OCI-LY7 (cell line): ENCODE measurements at regions not wholly inside any gene's neighbourhood (a gene's known extent, or its start where the extent isn't known, plus 50 kb on each side); places are given as distances from the start of the nearest gene placed in this dataset.

ENCODE experiments used
- BruUV-seq: library from RNA; stranded (reverse); fragments of 400-500 nt; replicated peaks from 2 replicates; lab custom pipeline; 2021; lab: Mats Ljungman, UMichigan
- CTCF ChIA-PET: fragments of 300-600 bp; sonication (Branson Sonifier 250); formaldehyde crosslinking; loops from one replicate; lab custom pipeline; 2022; ENCODE audit warnings: antibody characterized with exemption; ENCODE audit not compliant: unreplicated experiment; lab: Charles Lee
- POLR2A ChIA-PET: fragments of 300-600 bp; sonication (Branson Sonifier 250); formaldehyde crosslinking; loops from one replicate; lab custom pipeline; 2022; ENCODE audit warnings: antibody characterized with exemption; lab: Charles Lee
- DNase-seq: peaks from one replicate; pipeline ENCODE4 v3.0.0-alpha.2; 2015; ENCODE audit warnings: low spot score
- H2AFZ ChIP-seq: fragments of 200-600 bp; sonication (generic), shearing (Covaris generic); 2 replicates; pipeline ENCODE4 v1.6.1; 2014; ENCODE audit warnings: mild to moderate bottlenecking, antibody characterized with exemption, low read length, moderate library complexity
- H3K27ac ChIP-seq: fragments of 200-600 bp; sonication (generic); 2 replicates; pipeline ENCODE4 v1.5.1; 2014; ENCODE audit warnings: mixed run types, low read depth, mild to moderate bottlenecking, moderate library complexity, low read length, inconsistent platforms; ENCODE audit not compliant: poor library complexity, severe bottlenecking
- H3K36me3 ChIP-seq: fragments of 200-600 bp; sonication (generic); 2 replicates; pipeline ENCODE4 v1.6.1; 2014; ENCODE audit warnings: mild to moderate bottlenecking, antibody characterized with exemption, low read length, moderate library complexity, mixed read lengths; ENCODE audit not compliant: insufficient read depth
- H3K4me1 ChIP-seq: fragments of 200-600 bp; sonication (generic); 2 replicates; pipeline ENCODE4 v1.5.1; 2014; ENCODE audit warnings: mild to moderate bottlenecking, low read length; ENCODE audit not compliant: insufficient read depth, poor library complexity, severe bottlenecking
- H3K4me2 ChIP-seq: fragments of 200-600 bp; sonication (generic); 2 replicates; pipeline ENCODE4 v1.6.1; 2014; ENCODE audit warnings: mild to moderate bottlenecking, low read length
- H3K4me3 ChIP-seq: fragments of 200-600 bp; sonication (generic); 2 replicates; pipeline ENCODE4 v1.5.1; 2014; ENCODE audit warnings: mild to moderate bottlenecking, low read depth, low read length; ENCODE audit not compliant: poor library complexity, severe bottlenecking
- H3K79me2 ChIP-seq: fragments of 200-600 bp; sonication (generic); 2 replicates; pipeline ENCODE4 v1.6.1; 2016; ENCODE audit warnings: low read depth, mild to moderate bottlenecking, low read length, moderate library complexity, mixed read lengths; ENCODE audit not compliant: insufficient read depth
- H3K9me2 ChIP-seq: fragments of 200-600 bp; sonication (generic); 2 replicates; pipeline ENCODE4 v1.6.1; 2016; ENCODE audit warnings: mild to moderate bottlenecking, low read length, mixed read lengths; ENCODE audit not compliant: insufficient read depth
- H3K9me3 ChIP-seq: fragments of 200-600 bp; sonication (generic); 2 replicates; pipeline ENCODE4 v1.6.1; 2014; ENCODE audit warnings: mild to moderate bottlenecking, mixed run types, low read length, mixed read lengths
- H4K20me1 ChIP-seq: fragments of 200-600 bp; sonication (generic); 2 replicates; pipeline ENCODE4 v1.6.1; 2014; ENCODE audit warnings: mild to moderate bottlenecking, antibody characterized with exemption, low read length, moderate library complexity, mixed read lengths; ENCODE audit not compliant: insufficient read depth
- CTCF ChIP-seq: fragments of 200-600 bp; sonication (generic); conservative IDR thresholded peaks from 2 replicates; pipeline ENCODE4 v1.5.1; 2014; ENCODE audit warnings: mild to moderate bottlenecking, antibody characterized with exemption, low read length, moderate library complexity, mixed read lengths
- EZH2phosphoT487 ChIP-seq: fragments of 200-600 bp; sonication (generic); IDR thresholded peaks from 2 replicates; pipeline ENCODE4 v1.6.1; 2018; ENCODE audit warnings: low read depth, borderline replicate concordance, mild to moderate bottlenecking, mixed run types, antibody characterized with exemption, low read length, moderate library complexity, mixed read lengths
- intact Hi-C: fragments of 100-400 bp; cut with micrococcal nuclease; formaldehyde crosslinking; loops from one replicate; pipeline ENCODE4 v1.10.0; 2022; ENCODE audit not compliant: unreplicated experiment

- Histone ChIP-seq H3K4me2 (no peak overlapping the region), H3K4me1 (no peaks in the 10 kb centered on the region), H3K9me2 (no peaks in the 10 kb centered on the region), H3K27ac (no peak overlapping the region), H3K36me3 (no peaks in the 10 kb centered on the region), H3K79me2 (no peaks in the 10 kb centered on the region), H4K20me1 (no peaks in the 10 kb centered on the region), H3K9me3 (no peaks in the 10 kb centered on the region), H2AFZ (no peak overlapping the region), H3K4me3 (no peak overlapping the region)
- CTCF ChIA-PET, result no interaction called here
- POLR2A ChIA-PET, result no interaction called here
- BruUV-seq, result no TSS peak
- intact Hi-C loops, result no loop called here
- DNase-seq, result no peak
- TF ChIP-seq CTCF (no peak), EZH2phosphoT487 (no peak)
Observed at GRCh38 chr5:67808340-67808739, 407.2 kb upstream of the PIK3R1 start.

DNA sequence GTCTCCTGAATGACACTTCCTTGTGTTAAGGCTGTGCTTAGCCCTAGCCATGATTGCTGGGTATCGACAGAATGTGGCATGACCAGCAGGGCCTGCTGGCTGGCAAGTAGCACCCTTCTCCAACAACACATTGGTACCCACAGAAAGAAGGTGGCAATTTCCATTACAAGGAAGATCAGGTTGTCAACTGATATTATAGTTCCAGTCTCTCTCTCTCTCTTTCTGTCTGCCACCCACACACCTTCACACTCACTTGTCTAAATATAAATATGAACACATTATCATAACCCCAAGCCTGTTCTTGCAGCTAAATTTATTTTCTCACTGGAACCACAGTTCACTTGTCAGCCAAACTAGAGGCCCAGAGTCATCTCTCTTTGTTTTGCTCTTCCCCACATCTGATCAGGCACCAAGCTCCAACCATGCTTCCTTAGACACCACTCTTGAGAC is 408.1 kb upstream of the PIK3R1 start:
- Histone ChIP-seq H4K20me1 (no peaks in the 10 kb centered on the region), H3K9me3 (no peaks in the 10 kb centered on the region), H3K4me3 (no peak overlapping the region), H3K4me2 (no peak overlapping the region), H3K79me2 (no peaks in the 10 kb centered on the region), H3K36me3 (no peaks in the 10 kb centered on the region), H3K4me1 (no peaks in the 10 kb centered on the region), H3K9me2 (no peaks in the 10 kb centered on the region), H2AFZ (no peak overlapping the region), H3K27ac (no peak overlapping the region)
- POLR2A ChIA-PET, result no interaction called here
- DNase-seq, result no peak
- CTCF ChIA-PET, result no interaction called here
- intact Hi-C loops, result no loop called here
- no peak for TF ChIP-seq EZH2phosphoT487
- TF ChIP-seq CTCF, result no peak
- BruUV-seq, result no TSS peak

- CTCF ChIA-PET, result no interaction called here
- Histone ChIP-seq H4K20me1 (no peaks in the 10 kb centered on the region), H3K9me3 (no peaks in the 10 kb centered on the region), H3K9me2 (no peaks in the 10 kb centered on the region), H3K4me3 (no peak overlapping the region), H3K36me3 (no peaks in the 10 kb centered on the region), H3K27ac (no peak overlapping the region), H3K79me2 (no peaks in the 10 kb centered on the region), H3K4me1 (no peaks in the 10 kb centered on the region), H2AFZ (no peak overlapping the region), H3K4me2 (no peak overlapping the region)
- BruUV-seq, result no TSS peak
- POLR2A ChIA-PET, result interaction anchor here (0.7 to 0.9 kb wide), 2 partner anchors 17 to 32 kb away, joined by 3 to 4 read pairs; no protein-coding TSS in a partner anchor
- TF ChIP-seq EZH2phosphoT487 (no peak), CTCF (no peak)
- intact Hi-C loops, result no loop called here
- no peak for DNase-seq
Observed at GRCh38 chr5:67806654-67807438, 408.7 kb upstream of the PIK3R1 start.
